ENCODE measurements at regions not wholly inside any gene's neighbourhood (a gene's known extent, or its start where the extent isn't known, plus 50 kb on each side); places are given as distances from the start of the nearest gene placed in this dataset.

- DNase-seq = no peak
Measured at GRCh38 chr3:168624892-168625448, 529.2 kb upstream of the GOLIM4 start.

- DNase-seq = no peak
Measured at GRCh38 chr3:168624195-168624594, 528.5 kb upstream of the GOLIM4 start.

DNA sequence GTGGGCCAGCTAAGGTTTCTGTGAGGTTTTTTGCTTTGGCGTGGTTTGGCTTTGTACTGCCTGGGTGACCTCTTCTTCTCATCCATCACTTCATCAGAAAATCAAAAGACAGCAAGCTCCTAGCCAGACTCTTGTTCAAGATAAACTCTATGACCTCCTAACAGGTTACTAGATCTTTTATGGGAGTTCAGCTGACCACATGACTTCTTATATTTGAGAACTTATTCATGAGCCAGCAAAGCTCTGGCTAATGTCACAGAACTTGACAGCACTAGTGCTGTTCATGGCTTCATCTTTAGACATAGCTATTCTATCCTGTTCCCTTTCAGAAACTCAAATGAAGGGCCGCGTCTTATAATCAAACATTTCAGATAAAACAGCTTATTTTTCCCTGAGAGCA lies 527.1 kb upstream of the GOLIM4 start:
- DNase-seq = no peak

GRCh38 chr3:168620854-168621253 lies 525.1 kb upstream of the GOLIM4 start:
- DNase-seq = no peak

GRCh38 chr3:168618827-168619470 lies 523.2 kb upstream of the GOLIM4 start:
- no peak for DNase-seq

- no peak for DNase-seq
Measured at GRCh38 chr3:168617658-168618057, 521.9 kb upstream of the GOLIM4 start.

- no peak for DNase-seq
Measured at GRCh38 chr3:168616915-168617314, 521.2 kb upstream of the GOLIM4 start.

GRCh38 chr3:168615493-168616020 lies 519.8 kb upstream of the GOLIM4 start:
- DNase-seq = no peak

- no peak for DNase-seq
Measured at GRCh38 chr3:168613151-168613550, 517.4 kb upstream of the GOLIM4 start.

DNA sequence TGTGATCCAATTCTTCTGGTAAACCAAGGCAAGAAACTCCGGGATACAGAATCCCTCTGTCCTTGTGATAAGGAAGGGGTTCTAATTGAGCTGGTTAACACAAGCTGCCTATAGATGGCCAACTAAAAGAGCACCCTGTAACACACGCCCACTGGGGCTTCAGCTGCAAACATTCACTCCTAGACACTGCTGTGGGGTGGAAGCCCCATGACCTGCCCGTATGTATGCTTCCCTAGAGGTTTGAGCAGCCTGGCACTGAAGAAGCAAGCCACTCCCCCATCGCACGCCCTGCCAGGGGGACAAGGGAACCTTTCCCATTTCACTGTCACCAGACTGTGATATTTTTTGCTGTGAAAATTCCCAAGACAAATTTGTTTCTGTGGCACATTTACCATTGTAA lies 516.9 kb upstream of the GOLIM4 start:
- no peak for DNase-seq

GRCh38 chr3:168611826-168612225 lies 516.1 kb upstream of the GOLIM4 start:
- no peak for DNase-seq

DNA sequence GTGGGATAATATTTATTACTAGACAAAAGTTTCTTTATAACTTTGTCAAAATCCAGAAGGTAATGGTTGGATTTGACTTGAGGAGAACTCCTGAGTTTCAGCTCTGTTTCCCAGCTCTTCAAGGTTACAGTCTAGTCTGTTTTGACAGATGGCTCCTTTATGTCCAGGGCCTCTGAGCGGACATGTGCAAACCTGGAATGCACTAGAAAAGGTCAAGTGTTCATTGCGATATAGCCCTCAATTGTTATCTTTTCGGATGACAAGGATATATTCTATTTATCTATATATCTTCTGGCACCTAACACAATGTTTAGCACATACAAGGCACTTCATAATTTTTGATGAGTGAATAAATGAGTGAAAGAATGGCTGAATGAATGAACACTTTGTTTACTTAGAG lies 513.2 kb upstream of the GOLIM4 start:
- DNase-seq = no peak

DNA sequence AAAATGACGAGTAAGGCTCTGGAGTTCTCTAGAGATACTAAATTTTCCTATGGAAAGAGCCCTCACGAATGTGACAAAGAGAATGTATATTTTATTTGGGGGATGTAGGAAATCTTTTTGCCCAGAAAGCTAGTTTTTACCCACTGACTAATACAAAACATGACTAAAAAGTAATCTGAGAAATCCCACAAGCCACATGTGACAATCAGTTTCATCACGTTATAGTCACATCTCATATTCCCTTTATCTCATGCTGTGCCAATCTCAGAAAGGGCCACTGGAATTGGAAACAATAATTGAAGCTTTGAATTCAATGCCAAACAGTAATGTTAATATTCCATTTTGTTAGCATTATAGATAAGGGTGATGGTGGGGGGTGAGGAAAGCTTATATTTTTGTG lies 509.0 kb upstream of the GOLIM4 start:
- DNase-seq = no peak

DNA sequence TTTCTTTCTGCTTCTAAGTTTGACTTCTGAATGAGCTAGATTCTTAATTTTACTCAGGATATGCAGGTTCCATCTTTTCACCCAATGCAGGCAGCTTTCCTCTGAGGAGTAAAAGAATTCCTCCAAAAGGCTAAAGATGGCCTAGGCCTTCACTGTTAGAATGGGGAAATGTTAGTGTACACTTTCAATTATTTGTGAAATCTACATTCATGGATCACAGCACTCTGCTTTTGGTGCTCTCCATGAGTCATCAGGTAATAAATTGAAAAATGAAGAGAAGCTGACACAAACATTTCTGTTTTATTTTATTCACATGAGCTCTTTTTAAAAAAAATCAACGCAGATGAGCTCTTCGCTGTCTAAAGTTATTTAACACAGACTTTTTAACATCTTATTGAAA lies 502.5 kb upstream of the GOLIM4 start:
- DNase-seq = no peak

GRCh38 chr3:168596175-168596823 lies 500.6 kb upstream of the GOLIM4 start:
- DNase-seq = no peak

GRCh38 chr3:168591587-168591986 lies 495.9 kb upstream of the GOLIM4 start:
- DNase-seq = no peak

- DNase-seq = no peak
Measured at GRCh38 chr3:168589376-168589775, 493.7 kb upstream of the GOLIM4 start.

GRCh38 chr3:168585544-168585943 lies 489.8 kb upstream of the GOLIM4 start:
- DNase-seq = no peak

- no peak for DNase-seq
Measured at GRCh38 chr3:168583977-168584376, 488.3 kb upstream of the GOLIM4 start.

DNA sequence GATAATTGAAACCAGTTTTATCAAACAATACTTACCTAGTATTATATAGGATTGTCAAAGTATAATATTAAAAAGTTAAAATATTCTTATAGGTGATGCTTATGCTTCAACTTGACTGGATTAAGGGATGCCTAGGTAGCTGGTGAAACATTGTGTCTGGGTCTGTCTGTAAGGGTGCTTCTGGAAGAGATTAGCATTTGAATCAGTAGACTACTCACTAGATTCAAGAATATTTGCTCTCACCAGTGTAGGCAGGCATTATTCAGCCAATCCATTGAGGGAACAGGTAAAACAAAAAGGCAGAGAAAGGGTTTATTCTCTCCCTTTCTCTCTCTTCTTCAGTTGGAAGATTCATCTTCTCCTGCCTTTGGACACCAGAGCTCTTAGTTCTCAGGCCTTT lies 486.8 kb upstream of the GOLIM4 start:
- no peak for DNase-seq

DNA sequence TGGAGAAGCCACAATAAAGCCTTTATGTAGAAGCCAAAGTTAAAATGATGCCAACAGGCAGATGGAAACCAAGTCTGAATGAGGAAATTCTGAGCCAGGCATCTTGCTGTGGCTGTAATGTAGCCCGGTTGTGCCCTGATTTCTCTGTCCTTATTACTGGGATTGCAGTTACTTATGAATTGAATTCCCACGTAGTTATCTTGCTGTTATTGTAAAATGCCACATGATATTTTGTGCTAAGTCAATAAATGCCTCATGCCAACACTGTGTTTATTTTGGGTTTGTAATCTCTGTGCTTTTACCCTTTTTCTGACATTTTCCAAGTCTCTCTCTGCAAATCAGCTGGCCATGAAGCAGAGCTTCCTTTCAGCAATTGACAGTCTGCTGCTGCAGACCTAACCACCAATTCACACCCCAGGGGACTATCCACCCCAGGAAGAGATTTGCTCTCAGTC lies 486.1 kb upstream of the GOLIM4 start:
- DNase-seq = no peak

DNA sequence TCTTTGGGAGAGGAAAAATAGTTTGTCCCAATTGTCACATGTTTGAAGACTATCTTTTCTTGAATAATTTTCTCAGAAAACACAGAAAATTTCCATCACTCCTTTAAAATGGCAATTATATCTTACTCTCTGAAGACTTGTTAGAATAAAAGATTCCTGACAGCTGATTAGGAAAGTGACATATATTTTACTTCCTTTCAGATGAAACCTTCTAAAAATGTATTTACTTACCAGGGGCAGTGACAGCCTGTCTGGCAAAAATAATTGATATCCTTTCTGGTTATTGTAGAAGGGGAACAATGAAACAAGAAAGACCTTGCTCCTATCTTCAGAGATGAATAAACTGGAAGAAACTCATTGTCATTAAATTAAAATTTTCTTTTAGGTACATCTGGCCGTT lies 483.3 kb upstream of the GOLIM4 start:
- no peak for DNase-seq

DNA sequence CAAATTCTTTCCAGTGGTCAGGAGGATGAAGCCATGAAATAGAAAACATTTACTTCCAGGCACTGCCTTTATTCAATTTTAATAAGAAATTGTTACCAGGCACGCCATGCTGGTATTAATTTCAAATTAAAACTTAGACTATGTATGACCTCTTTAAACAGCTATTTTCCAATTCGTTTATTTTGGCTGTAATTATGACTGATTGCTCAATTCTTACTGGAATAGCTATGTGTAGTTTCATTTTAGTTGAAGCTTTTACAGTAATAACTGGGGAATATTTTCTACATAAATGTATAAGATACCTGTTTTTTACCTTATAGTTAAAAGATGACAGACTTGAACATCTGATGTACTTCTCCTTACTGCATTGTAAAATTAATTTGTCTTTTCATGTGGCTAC lies 480.0 kb upstream of the GOLIM4 start:
- no peak for DNase-seq

- no peak for DNase-seq
Measured at GRCh38 chr3:168574455-168575158, 478.9 kb upstream of the GOLIM4 start.
